Inferior parietal cortex (tissue), 1 donor: ENCODE measurements at regions not wholly inside any gene's neighbourhood (a gene's known extent, or its start where the extent isn't known, plus 50 kb on each side); places are given as distances from the start of the nearest gene placed in this dataset.
"Not testable (repeated sequence)": the region's sequence is repeated elsewhere in the genome, so short reads cannot be mapped to it uniquely, and the experiment has no call there.

ENCODE experiments used
- DNase-seq: peaks from one replicate; pipeline ENCODE4 v3.0.0-alpha.2; 2016; ENCODE audit errors: extremely low spot score

DNA sequence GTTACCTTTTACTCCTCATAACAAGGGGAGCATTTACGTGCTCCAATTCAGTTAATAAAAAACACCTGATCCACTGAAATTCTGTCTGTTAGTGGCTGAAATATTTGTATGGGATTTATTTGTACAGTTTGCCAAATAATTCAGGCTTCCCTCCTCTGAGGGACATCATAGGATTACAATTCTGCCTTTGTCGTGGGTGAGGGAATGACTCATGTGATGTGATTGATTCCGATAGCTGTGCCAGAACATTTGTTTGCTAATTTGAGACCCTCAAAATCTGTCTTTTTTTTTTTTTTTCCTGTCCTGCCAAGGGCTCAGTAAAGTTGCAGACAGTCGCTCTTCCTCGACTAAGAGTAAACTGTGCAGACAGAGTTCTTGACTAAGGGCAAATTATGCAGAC, 612.6 kb upstream of the CDH2 start:
- DNase-seq, result no peak

DNA sequence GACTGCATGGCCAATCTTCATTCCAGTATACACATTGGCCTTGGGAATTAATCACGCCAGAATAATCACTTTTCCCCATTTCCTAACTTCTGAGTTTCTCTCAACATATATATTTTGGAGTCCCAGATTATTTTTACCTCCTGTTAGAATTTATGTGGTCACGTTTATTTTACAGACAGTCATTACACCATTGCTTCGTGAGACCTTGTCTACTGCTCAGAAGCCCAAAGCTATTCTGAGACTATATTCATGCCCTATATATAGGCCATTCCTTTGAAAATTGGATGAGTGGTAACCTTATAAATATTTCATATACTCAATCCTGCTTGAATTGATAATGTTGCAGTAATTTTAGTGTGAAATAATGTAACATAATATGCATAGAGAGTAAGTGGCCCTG, 610.0 kb upstream of the CDH2 start:
- DNase-seq, result no peak

DNA sequence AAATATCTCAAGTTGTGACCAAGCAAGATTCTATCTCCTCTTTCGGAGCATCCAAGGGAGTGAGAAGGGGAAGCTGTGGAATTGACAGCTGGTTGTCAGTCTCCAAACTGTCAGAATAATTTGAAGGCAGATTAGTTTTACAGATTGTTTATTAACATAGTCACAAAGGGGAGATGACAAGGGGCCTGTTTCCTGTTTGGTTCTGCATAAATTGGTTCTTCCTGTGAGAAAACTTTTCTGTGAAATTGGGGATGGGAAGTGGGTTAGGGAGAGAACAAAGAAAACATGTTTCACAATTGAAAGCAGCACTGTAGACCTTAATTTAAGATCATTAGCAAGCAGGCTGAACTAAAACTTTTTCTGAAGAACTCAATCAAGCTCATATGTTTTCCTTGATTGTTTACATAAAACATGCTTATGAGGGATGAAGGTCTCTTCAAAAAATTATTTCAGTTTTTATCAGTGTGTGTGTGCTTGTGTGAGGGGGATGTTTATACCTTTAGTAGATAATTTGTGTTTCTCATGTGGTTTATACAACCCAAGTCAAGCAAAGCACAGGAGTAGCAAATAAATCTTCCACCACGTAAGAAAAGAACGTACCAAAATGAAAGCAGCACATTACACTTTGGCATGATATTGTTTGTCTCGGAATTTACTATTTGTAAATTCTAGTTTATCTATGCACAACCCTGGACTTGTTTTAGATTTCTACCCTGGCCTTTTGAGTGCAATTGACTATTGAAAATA, 604.9 kb upstream of the CDH2 start:
- no peak for DNase-seq

DNA sequence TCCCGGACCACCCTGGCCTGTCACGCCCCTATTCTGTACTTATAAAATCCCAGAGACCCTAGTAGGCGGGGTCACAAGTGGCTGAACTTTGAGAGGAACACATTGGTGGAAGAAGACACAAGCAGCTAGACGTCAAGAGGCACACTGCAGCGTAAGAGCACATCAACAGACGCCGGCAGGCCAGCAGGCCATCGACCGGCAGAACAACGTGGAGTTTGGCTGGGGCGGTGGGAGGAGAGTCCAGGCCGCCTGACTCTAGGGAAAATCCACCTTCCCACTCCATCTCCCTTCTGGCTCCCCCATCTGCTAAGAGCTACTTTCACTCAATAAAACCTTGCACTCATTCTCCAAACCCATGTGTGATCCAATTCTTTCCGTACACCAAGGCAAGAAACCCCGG, 601.8 kb upstream of the CDH2 start:
- no peak for DNase-seq

DNA sequence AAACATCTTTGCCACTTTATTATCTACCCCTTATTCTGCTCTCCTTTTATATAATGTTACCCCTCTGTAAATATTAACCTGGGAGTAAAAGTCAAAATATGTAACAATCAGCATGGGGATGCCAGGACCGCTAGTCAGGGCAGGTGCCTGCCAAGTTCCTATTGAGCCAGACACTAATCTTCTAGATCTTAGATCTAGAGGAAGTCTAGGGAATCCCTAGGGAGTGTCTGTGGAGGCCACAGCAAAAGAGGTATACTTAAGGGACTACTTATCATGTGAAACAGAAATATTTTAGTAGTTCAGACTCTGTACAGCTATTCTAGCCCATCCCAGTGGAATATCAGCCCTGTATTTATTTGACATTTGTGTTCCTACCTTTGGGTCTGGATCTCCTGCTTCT, 600.8 kb upstream of the CDH2 start:
- DNase-seq, result no peak

DNA sequence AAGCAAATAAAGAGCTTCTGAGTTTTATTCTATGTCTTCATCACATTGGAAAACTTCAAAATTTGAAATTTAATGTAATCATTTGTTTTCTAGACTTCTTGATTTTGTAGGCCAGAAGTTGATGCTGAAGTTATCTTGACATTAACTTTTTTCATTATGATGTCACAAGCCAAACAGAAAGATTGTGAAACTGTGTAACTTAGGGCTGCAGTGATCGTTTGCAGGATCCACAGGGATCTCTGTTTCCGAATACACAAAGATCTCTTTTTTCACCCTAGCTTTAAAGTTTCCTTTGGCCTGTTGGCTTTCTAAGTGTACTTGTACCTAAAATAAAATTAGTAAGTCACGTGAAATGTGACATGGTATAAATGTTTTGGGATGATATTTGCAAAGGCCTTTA, 594.9 kb upstream of the CDH2 start:
- no peak for DNase-seq

DNA sequence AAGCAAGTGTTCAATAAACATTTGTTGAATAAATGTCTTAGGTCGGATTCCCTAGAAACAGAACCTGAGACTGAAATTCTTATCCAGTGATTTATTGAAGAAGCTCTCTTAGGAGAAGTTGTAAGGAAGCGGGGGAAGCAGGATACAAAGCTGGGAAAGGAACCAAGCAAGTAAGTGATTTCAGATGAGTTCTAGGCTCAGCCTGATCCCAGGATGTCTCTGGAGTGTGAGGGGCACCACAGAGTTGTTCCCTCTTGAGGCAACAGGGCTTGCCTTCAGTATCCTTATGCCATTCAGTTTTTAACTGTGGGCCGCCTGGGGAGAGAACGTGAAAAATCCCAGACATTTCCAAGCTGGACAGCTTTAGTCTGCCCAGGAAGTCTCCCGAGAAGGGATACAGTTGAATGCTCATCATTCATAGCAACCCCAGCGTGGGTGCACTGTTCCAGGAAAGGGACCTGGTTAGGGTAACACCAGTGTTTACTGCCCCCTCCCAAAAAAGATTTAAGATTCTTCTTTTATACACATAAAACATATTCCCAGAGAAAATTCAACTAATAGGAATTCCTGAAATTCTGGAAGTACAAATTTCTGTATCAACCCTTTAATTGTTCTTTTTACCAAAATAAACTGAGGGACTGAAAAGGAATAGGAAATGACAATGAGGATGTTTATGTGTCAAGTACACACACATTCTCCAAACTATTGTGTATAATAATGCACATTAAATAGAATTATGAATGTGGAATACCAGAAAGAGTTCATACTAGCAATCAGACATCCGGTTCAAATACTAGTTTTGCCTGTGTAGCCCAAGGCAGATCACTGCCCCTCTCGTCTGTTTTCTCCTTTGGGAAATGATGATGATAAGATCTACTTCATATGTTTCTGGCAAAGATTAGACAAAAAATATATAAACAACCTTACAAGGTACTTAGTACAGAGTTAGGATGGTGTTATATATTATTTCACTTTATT, 592.1 kb upstream of the CDH2 start:
- DNase-seq, result no peak

DNA sequence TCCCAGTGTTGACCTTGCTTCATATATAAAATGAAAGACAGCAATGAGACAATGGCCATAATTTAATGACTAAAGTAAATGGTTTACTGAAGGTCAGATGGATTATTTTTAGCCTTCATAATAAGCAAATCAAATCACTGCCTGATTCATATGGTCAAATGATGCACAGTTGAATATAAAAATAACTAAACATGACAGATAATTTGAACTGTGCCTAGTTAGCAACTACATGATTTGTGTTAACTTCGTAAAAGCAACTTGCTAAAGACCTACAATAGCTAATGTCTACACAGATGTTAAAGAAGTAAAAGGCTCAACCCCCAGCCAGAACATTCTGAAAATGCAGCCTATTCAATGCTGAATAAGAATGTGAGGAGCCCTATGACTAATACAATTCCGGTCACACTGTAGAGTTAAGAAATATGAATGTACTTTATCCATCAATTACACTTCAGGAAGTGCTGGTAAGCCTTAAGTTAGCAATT, 590.8 kb upstream of the CDH2 start:
- no peak for DNase-seq

DNA sequence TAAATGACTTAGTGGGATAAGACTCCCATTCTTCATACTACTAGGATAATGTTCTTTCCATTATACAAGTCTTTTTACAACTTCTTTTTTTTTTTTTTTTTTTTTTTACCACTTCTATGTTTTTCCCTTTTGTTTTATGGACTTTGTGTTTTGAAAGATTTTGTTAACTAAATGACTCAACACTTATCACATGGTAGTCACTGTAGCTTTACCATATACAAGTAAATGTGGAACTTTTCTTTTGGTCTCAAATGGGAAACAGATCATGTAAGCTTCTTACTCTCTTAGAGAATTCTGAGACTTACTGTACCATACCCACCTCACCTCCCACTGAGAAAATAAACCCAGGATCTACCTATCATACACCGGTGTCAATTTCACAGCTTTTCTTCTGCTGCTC, 590.3 kb upstream of the CDH2 start:
- no peak for DNase-seq

DNA sequence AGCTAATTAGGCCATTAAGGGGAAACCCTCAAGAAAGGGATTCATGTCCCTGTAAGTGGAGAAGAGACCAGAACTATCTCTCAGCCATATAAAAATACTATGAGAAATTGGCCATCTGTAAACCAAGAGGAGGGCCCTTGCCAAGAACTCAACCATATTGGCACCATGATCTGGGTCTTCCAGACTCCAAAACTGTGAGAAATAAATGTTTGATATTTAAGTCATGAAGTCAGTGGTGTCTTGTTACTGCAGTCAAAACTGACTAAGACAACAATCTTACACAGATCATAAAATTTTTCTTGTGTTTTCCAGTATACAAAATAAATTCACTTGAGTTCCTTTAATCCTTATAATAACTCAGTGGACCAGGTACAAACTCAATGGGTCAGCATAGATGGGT, 589.8 kb upstream of the CDH2 start:
- DNase-seq, result no peak

DNA sequence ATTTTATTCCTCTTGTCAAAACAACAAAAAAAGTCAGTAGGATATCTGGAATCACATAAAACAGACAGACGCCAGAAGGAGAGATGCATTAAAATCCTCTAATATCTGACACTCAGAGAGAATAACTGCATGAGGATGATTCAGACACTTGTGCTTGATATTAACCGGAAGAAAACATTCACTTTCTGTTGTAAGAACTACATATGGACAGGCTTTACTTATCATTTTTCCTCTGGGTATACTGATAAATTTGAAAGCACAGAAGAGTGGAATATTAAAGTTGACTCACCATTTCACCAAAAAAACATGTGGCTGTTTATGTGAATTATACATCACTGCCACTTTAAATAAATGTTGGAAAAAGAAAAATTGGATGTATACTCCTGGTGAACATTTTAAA, 589.1 kb upstream of the CDH2 start:
- no peak for DNase-seq

DNA sequence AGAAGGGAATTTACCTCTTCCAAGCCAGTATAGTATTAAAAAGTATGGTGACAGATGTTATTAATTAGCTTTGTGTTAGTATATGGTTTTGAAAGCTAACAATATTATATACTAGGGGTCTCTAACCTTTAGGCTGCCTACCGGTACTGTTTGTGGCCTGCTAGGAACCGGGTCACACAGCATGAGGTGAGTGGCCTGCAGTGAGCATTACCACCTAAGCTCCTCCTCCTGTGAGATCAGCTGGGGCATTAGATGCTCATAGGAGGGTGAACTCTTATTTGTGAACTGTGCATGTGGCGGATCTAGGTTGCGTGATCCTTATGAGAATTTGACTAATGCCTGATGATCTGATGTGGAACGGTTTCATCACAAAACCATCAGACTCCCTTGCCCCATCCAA, 583.4 kb upstream of the CDH2 start:
- no peak for DNase-seq

DNA sequence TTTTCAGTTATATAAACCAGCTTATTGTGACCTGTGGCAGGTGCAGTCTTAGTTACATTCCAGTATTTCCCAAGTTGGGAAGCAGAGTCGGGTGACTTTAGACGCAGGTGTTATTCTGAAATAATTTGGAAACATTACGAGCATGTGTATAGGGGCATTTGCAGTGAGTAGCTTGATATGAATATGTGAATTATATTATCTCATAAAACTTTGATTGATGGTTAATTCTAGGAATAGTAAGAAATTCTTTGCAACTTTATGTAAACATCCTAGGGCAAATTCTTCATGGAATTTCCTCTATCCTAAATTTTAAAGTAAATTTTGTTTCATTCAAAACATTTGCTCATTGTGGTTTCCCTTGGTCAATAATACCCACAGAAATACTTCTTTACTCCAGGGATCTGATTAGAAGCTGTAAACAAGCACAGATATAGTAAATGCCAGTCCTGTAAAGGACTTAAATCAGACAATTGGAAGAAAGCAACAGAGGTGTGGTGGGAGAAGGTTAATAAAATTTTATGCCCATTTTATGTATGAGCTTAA, 580.6 kb upstream of the CDH2 start:
- DNase-seq, result no peak

DNA sequence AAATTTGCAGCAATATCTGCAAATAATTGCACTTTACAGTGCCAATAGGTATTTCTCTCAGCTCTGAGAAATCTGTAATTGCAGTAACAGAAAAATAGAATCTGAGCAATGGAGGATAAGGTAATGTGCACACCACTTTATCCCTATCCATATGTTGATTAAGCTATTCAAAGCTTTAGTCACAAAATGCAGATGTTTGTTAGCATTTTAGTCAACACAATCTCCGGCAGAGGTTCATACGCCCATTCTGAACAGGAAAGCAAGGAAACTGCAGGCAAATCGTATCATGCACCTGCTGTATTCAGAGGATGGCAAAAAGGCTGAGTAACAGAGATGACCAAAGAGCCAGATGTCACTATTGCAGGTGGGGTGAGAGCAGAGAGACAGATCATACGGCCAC, 566.2 kb upstream of the CDH2 start:
- no peak for DNase-seq

DNA sequence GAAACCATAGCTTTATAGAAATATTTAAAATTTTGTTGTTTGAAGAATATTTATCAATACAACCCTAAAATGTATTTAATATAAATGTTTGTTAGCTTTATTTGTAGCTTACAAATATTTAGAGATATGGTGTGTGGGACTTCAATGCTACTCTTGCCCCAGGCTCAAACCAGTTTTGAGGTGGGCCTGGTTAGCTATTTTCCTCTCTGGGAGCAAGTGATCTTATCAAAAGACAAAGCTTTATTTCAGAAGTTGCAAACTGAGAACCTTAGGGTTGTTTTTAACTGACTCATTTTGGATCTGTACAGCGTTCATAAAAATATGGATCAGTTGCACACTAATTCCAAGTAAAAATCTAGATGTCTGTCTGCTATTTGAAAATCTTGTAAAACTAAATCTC, 563.6 kb upstream of the CDH2 start:
- no peak for DNase-seq

DNA sequence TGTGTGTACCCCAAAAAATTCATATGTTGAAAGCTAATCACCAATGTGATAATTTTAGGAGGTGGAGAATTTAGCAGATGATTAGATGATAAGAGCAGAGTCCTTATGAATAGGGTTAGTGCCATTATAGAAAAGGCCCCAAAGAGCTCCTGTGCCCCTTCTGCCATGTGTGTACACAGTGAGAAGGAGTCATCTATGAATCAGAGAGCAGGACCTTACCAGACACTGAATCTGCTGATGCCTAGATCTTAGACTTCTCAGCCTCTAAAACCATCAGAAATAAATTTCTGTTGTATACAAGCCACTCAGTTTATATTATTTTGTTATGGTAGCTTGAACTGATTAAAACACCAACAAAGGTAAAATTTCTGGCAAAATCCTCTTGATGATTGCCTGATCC, 560.0 kb upstream of the CDH2 start:
- no peak for DNase-seq

DNA sequence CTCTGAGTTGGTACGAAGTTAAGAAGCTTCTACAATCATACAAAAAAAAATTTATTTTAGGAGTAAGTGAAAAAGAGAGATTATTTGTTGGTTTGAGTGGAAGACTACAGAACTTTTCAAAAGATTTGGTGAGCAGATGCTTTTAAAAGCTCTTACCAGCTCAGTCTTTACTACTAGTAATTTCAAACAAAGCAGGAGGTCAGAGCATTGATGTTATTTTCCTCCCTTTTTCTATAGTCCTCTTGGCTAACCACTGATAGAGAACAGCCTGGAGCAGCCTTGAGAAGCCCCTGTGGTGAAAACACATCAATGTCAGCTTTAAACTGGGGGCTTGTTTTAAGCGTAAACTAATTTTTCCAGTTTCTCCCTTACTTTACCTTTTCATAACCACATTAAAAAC, 559.3 kb upstream of the CDH2 start:
- no peak for DNase-seq

DNA sequence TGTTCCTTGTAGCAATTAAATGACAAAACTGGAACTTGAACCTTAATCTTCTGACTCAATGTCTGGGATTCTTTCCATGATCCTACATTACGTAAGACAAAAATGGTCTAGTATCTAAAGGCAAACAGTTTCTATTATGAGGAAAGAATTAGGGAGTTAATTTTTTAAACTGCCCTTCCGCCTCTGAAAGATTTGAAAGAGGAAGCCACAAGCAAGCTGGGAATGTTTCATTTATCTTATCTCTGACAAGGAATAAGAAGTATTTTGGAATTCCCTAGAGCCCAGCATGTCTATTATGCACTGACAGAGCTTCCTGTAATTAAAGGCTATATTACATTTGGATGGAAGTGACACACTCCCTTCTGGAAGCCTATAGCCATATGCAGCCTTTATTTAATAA, 558.8 kb upstream of the CDH2 start:
- DNase-seq, result no peak

DNA sequence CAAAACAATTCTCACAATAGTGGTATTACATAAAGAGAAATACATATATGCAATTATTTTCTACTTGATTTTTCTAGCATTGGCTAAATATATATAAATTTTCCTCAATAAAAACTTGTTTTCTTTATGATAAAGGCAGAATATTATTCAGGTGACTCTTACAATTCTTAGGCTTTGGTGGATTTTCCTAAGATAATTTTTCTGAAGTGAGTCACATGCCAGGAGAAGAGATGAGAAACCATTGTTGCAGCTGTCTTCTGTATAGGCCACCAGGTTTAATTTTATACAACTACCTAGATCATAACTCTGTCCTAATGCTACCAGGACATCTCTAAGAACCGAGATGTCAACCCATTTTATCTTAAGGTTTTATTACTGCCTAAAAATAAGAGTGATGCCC, 552.4 kb upstream of the CDH2 start:
- DNase-seq, result no peak

DNA sequence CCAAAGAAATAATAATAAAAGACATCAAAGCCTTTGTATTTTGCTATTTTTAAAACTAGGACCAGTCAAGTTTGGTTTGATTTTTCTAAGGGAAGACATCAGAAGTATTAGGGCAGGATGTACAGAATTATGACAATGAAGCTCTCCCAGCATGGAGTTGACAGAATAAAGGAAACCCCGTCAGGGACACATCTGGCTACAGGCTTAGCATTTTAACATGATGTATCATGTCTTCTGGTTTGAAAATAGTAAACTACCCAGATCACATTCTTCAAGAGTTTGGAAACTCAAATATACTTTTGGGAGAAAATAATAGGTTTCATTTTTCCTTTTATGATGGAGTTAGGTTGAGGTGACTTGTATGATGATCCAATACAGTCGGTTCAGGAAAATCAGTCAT, 552.0 kb upstream of the CDH2 start:
- DNase-seq, result no peak

DNA sequence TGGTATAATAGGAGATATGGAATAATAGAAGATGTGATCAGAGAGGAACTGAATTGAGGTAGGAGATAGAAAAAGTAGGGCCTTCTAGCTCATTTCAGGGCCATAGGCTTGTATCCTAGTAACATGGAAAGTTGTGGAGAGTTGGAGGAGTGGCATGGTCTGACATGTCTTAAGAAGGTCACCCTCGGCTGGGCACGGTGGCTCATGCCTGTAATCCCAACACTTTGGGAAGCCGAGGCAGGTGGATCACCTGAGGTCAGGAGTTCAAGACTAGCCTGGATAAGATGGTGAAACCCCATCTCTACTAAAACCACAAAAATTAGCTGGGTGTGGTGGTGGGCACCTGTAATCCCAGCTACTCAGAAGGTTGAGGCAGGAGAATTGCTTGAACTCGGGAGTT, 550.3 kb upstream of the CDH2 start:
- DNase-seq, result not testable (repeated sequence)

DNA sequence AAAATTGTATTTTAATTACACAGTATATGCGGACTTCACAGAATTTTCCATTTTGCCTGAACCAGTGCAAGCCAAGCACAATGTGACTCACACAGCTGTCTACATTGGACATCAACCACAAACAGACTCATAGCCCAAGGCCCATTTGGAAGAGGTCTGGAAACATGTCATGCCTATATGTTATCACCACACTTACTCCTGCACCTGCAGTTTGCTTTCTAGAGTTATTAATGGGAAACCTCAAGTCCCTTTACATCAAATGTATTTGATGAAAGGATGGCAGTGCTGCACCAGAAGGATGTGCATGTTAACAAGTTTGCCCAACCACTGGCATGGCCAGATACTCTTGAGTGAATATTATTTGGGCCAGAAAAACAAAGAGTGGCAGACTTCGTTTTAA, 548.9 kb upstream of the CDH2 start:
- no peak for DNase-seq

DNA sequence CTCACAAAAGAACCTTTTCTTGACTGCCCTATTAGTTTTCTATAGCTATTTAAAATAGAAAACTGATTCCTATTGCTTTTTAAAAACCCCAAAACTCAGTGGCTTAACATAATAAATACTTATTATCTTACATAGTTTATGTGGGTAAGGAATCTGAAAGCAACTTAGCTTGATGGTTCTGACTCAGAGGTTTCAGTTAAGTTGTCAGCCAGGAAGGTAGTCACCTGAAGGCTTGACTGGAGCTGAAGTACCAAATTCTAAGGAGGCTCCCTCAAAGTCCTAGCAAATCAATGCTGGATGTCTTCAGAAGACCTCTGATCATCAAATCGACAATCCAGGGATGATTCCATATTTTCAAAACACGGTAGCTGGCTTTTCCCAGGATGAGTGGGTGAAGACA, 546.6 kb upstream of the CDH2 start:
- DNase-seq, result no peak
